ENCODE measurements at regions not wholly inside any gene's neighbourhood (a gene's known extent, or its start where the extent isn't known, plus 50 kb on each side); places are given as distances from the start of the nearest gene placed in this dataset.

- H4K20me1 ChIP-seq (replicated peaks in 1 of 2; ENCODE audit: control insufficient read depth in 1 of 2, insufficient read depth in 2 of 2, low read length in 2 of 2): no peaks in the 10 kb centered on the region
- H2AK5ac ChIP-seq (ENCODE audit: low read depth, low read length): no peak overlapping the region
- no peak overlapping the region for H2BK15ac ChIP-seq (ENCODE audit: low read length)
- no peak overlapping the region for H3K23ac ChIP-seq (ENCODE audit: insufficient read length)
- TF ChIP-seq ATF3 (IDR thresholded peaks at IDR 0.05; ENCODE audit: insufficient read depth, low read depth, low read length): no peak
- H3K79me2 ChIP-seq (ENCODE audit: control insufficient read depth in 1 of 2, insufficient read depth in 2 of 2, low read length in 2 of 2): no peaks in the 10 kb centered on the region
- no peaks in the 10 kb centered on the region for H3K79me1 ChIP-seq (ENCODE audit: low read depth, low read length)
- WGBS, 2 experiments (ENCODE audit: extremely low coverage in 1 of 2, insufficient coverage in 1 of 2, insufficient read length in 1 of 2, insufficient replicate concordance in 2 of 2, low coverage in 1 of 2, low lambda C conversion rate in 2 of 2, missing lambda C conversion rate in 1 of 2): 94 to 100% methylated on average over 1 to 15 of the region's 16 CpGs
- H3K4me1 ChIP-seq (replicated peaks in 1 of 4; ENCODE audit: control insufficient read depth in 3 of 4, insufficient read depth in 4 of 4, low read length in 3 of 4): no peaks in the 10 kb centered on the region
- H2BK12ac ChIP-seq (ENCODE audit: low read depth, low read length): no peak overlapping the region
- no peak overlapping the region for H2BK120ac ChIP-seq (replicated peaks; ENCODE audit: low read depth, low read length)
- no peaks in the 10 kb centered on the region for H3K23me2 ChIP-seq (ENCODE audit: low read depth, low read length)
- ChIA-PET POLR2A (ENCODE audit: partially characterized antibody) (no interaction called here), CTCF (ENCODE audit: partially characterized antibody) (interaction anchor here (0.6 kb wide), 1 partner anchor 1221 kb away, joined by 4 read pairs; no protein-coding TSS in a partner anchor)
- H4K5ac ChIP-seq (ENCODE audit: insufficient read length, low read depth, low read length): no peak overlapping the region
- H4K91ac ChIP-seq (replicated peaks; ENCODE audit: insufficient read length, low read length): no peak overlapping the region
- H4K8ac ChIP-seq (ENCODE audit: extremely low read depth, insufficient read depth, low read length): no peak overlapping the region; the same call in 1 of the 2 replicates
- no peaks in the 10 kb centered on the region; a peak in 1 of 7 replicates for H3K27me3 ChIP-seq (replicated peaks in 1 of 4; ENCODE audit: control insufficient read depth in 3 of 4, extremely low read depth in 1 of 4, insufficient read depth in 3 of 4, low read length in 3 of 4)
- H3K4ac ChIP-seq (replicated peaks; ENCODE audit: insufficient read length, low read depth, low read length): no peak overlapping the region
- H3K9me3 ChIP-seq (ENCODE audit: insufficient read depth in 2 of 2, low read depth in 1 of 2, low read length in 1 of 2): no peaks in the 10 kb centered on the region
- H3K18ac ChIP-seq (ENCODE audit: extremely low read depth, low read length): no peak overlapping the region
- no peak overlapping the region for H2AFZ ChIP-seq (ENCODE audit: low read length)
- H3K4me2 ChIP-seq (ENCODE audit: insufficient read depth in 1 of 2, low read depth in 2 of 2, low read length in 2 of 2): no peak overlapping the region
- no peak overlapping the region for H3K14ac ChIP-seq (ENCODE audit: insufficient read length)
- H3K36me3 ChIP-seq (ENCODE audit: control insufficient read depth in 2 of 4, insufficient read depth in 4 of 4, low read length in 3 of 4): no peaks in the 10 kb centered on the region
- no peak overlapping the region for H2BK20ac ChIP-seq (ENCODE audit: low read length)
- H3K9ac ChIP-seq (replicated peaks in 1 of 4; ENCODE audit: extremely low read depth in 1 of 4, low read depth in 3 of 4, low read length in 3 of 4): no peak overlapping the region
- H3K4me3 ChIP-seq (ENCODE audit: extremely low read depth in 1 of 4, insufficient read depth in 2 of 4, low read depth in 3 of 4, low read length in 4 of 4): no peak overlapping the region
- H2BK5ac ChIP-seq (ENCODE audit: low read depth, low read length): no peak overlapping the region
- no peak overlapping the region for H3K56ac ChIP-seq (replicated peaks; ENCODE audit: insufficient read length, low read depth, low read length)
- no peak for FAIRE-seq
- no peak overlapping the region for H3K27ac ChIP-seq (ENCODE audit: low read depth, low read length)
- no peak for DNase-seq (ENCODE audit: low read depth in 1 of 2, low spot score in 2 of 2)
Observed at GRCh38 chr10:44014644-44015250, 366.1 kb upstream of the ZNF32 start.

All from H1 (cell line).